Adrenal gland (tissue), 9 donors: ENCODE measurements at regions not wholly inside any gene's neighbourhood (a gene's known extent, or its start where the extent isn't known, plus 50 kb on each side); places are given as distances from the start of the nearest gene placed in this dataset.

ENCODE experiments used
- DNase-seq, 7 donors: peaks; one replicate each; pipeline ENCODE4 v3.0.0-alpha.2; 2019 to 2020
- H3K27ac ChIP-seq, 5 donors: fragments of 200-600 bp; sonication (generic) in 4 of 5; 1 replicate in 3 of 5; 2 replicates in 2 of 5; pipeline versions ENCODE4 v1.5.1 to v1.8.0; 2016 to 2020; ENCODE audit warnings: mild to moderate bottlenecking in 1 of 5
- H3K27me3 ChIP-seq: fragments of 200-600 bp; 2 replicates; pipeline ENCODE4 v1.8.0; 2021
- H3K36me3 ChIP-seq, 2 donors: fragments of 200-600 bp; replicated peaks in 1 of 2; 1 replicate in 1 of 2; 2 replicates in 1 of 2; pipeline versions ENCODE4 v1.5.1 to v1.8.0; 2018 to 2022
- H3K4me1 ChIP-seq, 2 donors: fragments of 200-600 bp; replicated peaks in 1 of 2; 1 replicate in 1 of 2; 2 replicates in 1 of 2; pipeline versions ENCODE4 v1.5.1 to v1.8.0; 2018 to 2021
- H3K4me3 ChIP-seq, 4 donors: fragments of 200-600 bp; sonication (generic) in 3 of 4; one replicate each; pipeline ENCODE4 v1.5.1; 2016 to 2018
- H3K9me3 ChIP-seq, 3 donors: fragments of 200-600 bp; sonication (generic) in 1 of 3; replicated peaks in 1 of 3; 1 replicate in 2 of 3; 2 replicates in 1 of 3; pipeline versions ENCODE4 v1.5.1 to v1.8.0; 2016 to 2021
- POLR2A ChIP-seq, 2 donors: fragments of 450-650 bp; IDR thresholded peaks; one replicate each; pipeline ENCODE4 v1.6.1; 2017; ENCODE audit warnings: antibody characterized with exemption in 2 of 2, mild to moderate bottlenecking in 2 of 2, moderate library complexity in 1 of 2
- whole genome bisulfite sequencing, 4 donors: extraction: QIAGEN DNeasy Blood & Tissue Kit in 2 of 4; methylation state at CpG; one replicate each; pipeline versions ENCODE4 v1.1.5 to v1.1.7; 2013 to 2017; 5-methylcytosine and 5-hydroxymethylcytosine counted together
- intact Hi-C, 2 donors: fragments of 100-400 bp; cut with DNase I; formaldehyde crosslinking; loops; one replicate each; pipeline versions ENCODE4 v1.14.1 to v1.15.0; 2022 to 2023
- TF ChIP-seq, protein P1 (sequence below), 6 experiments: fragments of 450-650 bp in 4 of 6; fragments of 200-600 bp in 2 of 6; sonication (generic) in 1 of 6; IDR thresholded peaks; 1 replicate in 5 of 6; 2 replicates in 1 of 6; pipeline versions ENCODE4 v1.5.1 to v1.8.0; 2016 to 2021; ENCODE audit warnings: antibody characterized with exemption in 6 of 6, mild to moderate bottlenecking in 2 of 6, moderate library complexity in 1 of 6
- donor health status: healthy with polysubstance abuse.
- donor health status: Bipolar disorder and iron deficiency.
- donor health status: DM: yes; HTN: yes; CAD: no.
- donor health status: DM: no; HTN: no; CAD: no.
- donor health status: DM: no; HTN: no; CAD: no.

DNA sequence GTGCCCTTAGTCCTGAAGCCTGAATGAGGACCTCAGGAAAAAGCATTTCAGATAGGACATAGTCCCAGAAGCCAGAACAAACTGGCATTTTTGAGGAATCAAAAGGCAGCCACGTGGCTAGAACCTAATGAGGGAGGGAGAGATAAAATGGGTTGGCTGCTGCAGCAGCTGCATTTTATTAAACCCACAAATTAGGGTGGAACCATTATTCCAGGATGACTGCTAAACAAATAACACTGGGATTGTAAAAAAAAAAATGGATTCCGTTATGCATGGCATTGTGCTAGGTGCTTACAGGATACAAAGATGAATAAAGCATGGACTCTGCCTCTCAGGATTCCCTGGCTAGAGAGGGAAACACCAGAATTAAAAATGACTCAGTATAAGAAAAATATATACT, 141.5 kb downstream of the SATB1 start:
- no peaks in the 10 kb centered on the region for H3K27me3 ChIP-seq
- H3K27ac ChIP-seq: no peak overlapping the region
- no peaks in the 10 kb centered on the region for H3K4me1 ChIP-seq
- no peak for DNase-seq
- intact Hi-C loops: no loop called here
- no peaks in the 10 kb centered on the region for H3K9me3 ChIP-seq
- H3K4me3 ChIP-seq: no peak overlapping the region
- TF ChIP-seq, protein P1, sequence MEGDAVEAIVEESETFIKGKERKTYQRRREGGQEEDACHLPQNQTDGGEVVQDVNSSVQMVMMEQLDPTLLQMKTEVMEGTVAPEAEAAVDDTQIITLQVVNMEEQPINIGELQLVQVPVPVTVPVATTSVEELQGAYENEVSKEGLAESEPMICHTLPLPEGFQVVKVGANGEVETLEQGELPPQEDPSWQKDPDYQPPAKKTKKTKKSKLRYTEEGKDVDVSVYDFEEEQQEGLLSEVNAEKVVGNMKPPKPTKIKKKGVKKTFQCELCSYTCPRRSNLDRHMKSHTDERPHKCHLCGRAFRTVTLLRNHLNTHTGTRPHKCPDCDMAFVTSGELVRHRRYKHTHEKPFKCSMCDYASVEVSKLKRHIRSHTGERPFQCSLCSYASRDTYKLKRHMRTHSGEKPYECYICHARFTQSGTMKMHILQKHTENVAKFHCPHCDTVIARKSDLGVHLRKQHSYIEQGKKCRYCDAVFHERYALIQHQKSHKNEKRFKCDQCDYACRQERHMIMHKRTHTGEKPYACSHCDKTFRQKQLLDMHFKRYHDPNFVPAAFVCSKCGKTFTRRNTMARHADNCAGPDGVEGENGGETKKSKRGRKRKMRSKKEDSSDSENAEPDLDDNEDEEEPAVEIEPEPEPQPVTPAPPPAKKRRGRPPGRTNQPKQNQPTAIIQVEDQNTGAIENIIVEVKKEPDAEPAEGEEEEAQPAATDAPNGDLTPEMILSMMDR (IDR thresholded peaks at IDR 0.05): no peak
- TF ChIP-seq POLR2A (IDR thresholded peaks at IDR 0.05): no peak
- WGBS, 4 donors: 64 to 74% (median 68%) methylated on average over 2 of the region's 2 CpGs
- H3K36me3 ChIP-seq: no peaks in the 10 kb centered on the region

DNA sequence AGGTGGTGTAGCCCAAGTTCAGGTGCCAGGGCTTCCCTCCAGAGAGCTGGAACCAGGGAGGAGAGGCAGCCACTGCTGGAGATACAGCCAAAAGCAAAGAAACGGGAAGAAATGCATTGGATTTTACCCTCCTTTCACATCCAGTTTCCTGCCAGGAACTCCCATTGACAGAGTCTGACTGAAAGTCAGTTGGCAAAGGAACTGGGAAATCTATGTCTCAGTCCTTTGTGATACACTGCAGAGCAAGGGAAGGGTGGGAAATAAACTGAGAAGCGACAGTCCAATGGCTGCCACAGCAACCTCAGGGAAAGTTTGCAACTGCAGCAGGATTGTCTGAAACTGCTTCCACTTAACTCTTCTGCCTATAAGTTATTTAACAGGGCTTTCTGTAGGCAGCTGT, 142.6 kb downstream of the SATB1 start:
- Histone ChIP-seq H3K9me3 (no peaks in the 10 kb centered on the region), H3K4me3 (no peak overlapping the region), H3K4me1 (no peaks in the 10 kb centered on the region), H3K27me3 (no peaks in the 10 kb centered on the region), H3K27ac (no peak overlapping the region), H3K36me3 (no peaks in the 10 kb centered on the region)
- TF ChIP-seq POLR2A (IDR thresholded peaks at IDR 0.05): no peak
- TF ChIP-seq, protein P1 (IDR thresholded peaks at IDR 0.05): no peak
- DNase-seq: no peak
- WGBS, 4 donors: 50 to 63% (median 61%) methylated on average over 2 of the region's 2 CpGs
- intact Hi-C loops: no loop called here

DNA sequence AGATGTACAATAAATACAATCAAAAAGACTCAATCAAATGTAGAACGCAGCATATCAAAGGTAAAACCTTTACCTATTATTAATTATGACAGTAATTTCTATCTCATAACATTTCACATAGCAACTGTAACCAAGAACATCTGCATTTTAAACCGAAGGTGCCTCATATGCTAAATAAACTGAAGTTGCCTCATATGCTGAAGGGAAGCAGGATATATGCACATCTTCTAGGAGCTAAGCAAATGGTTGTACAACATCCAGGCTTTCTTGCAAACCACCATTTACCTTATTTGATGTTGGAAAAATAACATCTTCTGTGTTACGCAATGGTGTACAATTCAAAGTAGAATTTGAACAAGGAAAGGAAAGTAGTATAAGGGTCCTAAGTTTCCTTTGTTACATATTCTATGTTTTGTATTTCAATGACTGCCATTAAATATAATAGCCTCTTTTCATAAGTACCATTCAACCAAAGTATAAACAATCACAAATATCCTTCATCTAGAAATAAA, 145.9 kb downstream of the SATB1 start:
- TF ChIP-seq, protein P1 (IDR thresholded peaks at IDR 0.05): no peak
- no peak for TF ChIP-seq POLR2A (IDR thresholded peaks at IDR 0.05)
- Histone ChIP-seq H3K4me3 (no peak overlapping the region), H3K27ac (no peak overlapping the region), H3K9me3 (no peaks in the 10 kb centered on the region), H3K27me3 (no peaks in the 10 kb centered on the region), H3K36me3 (no peaks in the 10 kb centered on the region), H3K4me1 (no peaks in the 10 kb centered on the region)
- 79 to 89% (median 82%) methylated on average over 3 of the region's 3 CpGs for WGBS, 4 donors
- intact Hi-C loops: no loop called here
- DNase-seq: no peak

DNA sequence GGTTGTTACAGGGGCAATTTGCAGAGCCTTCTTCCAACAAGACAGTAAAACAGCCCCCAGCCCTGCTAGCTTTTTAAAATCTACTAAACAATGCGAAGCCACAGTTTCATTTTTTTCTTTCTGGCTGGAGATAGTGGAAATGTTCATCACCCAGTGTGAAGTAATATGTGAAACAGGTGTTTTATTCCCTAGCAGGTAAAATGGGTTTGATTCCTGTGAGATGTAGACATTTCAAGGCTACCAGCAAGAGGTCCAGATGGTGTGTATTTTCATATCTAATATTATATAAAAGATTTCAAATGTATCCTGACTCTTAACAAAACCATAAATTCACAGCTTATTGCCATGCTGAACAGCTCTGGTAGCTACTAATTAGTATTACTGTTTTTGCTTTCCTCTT, 160.3 kb downstream of the SATB1 start:
- H3K27me3 ChIP-seq: no peaks in the 10 kb centered on the region
- H3K9me3 ChIP-seq: no peaks in the 10 kb centered on the region
- no peaks in the 10 kb centered on the region for H3K36me3 ChIP-seq
- no peak overlapping the region for H3K27ac ChIP-seq
- DNase-seq: no peak
- WGBS, 4 donors: 52 to 80% (median 70%) methylated on average over 1 of the region's 1 CpG
- no peaks in the 10 kb centered on the region for H3K4me1 ChIP-seq
- TF ChIP-seq, protein P1 (IDR thresholded peaks at IDR 0.05): no peak
- no peak for TF ChIP-seq POLR2A (IDR thresholded peaks at IDR 0.05)
- no peak overlapping the region for H3K4me3 ChIP-seq
- intact Hi-C loops: no loop called here
